GM18907 (cell line): ENCODE measurements at regions not wholly inside any gene's neighbourhood (a gene's known extent, or its start where the extent isn't known, plus 50 kb on each side); places are given as distances from the start of the nearest gene placed in this dataset.

Source experiments
- ATAC-seq: cut with Tn5 transposase; IDR thresholded peaks from one replicate; pipeline ENCODE4 v1.9.1; 2021; ENCODE audit warnings: mild to moderate bottlenecking, moderate library complexity; ENCODE audit not compliant: unreplicated experiment

- no peak for ATAC-seq
Measured at GRCh38 chr6:4383910-4384638, 248.7 kb upstream of the ECI2 start.

- no peak for ATAC-seq
Measured at GRCh38 chr6:4382362-4382853, 247.0 kb upstream of the ECI2 start.

DNA sequence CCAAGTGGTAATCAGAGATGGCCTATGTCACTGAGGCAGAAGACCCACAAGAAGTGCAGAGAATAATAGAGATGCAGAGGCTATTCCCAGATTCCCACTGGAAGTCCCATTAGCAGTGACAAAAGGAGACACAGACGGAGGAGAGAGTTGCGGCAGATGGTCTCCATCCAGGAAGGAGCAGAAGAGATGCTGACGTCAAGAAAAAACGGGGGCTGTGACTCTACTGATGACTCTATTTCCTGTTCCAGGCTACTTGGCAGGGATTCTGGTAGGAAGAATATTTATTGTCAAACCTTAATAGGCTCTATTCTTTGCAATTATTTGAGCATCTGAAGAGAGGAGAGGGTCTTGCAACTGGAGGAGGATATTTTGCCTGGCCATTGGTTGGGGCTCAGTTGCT lies 246.0 kb upstream of the ECI2 start:
- ATAC-seq, result no peak

- no peak for ATAC-seq
Measured at GRCh38 chr6:4380881-4381281, 245.5 kb upstream of the ECI2 start.

DNA sequence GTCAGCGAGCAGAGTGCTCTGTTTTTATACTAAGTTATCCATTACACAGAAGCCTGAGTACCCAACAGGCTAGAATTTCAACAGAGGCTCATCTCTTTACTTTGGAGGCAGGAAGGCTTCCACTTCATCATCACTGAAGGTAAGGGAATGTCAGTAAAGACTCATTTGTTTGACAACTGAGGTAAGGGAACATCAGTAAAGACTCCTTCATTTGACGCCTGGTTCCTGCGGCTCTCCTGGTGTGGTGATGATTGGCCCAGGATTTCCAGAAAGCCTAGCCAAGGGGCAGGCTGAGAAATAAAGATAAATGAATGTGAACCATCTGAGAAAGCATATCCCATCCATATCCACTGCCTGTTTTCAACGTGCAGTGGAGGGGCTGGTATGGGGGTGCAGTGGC lies 244.6 kb upstream of the ECI2 start:
- ATAC-seq, result no peak

GRCh38 chr6:4378319-4378996 lies 243.1 kb upstream of the ECI2 start:
- no peak for ATAC-seq

DNA sequence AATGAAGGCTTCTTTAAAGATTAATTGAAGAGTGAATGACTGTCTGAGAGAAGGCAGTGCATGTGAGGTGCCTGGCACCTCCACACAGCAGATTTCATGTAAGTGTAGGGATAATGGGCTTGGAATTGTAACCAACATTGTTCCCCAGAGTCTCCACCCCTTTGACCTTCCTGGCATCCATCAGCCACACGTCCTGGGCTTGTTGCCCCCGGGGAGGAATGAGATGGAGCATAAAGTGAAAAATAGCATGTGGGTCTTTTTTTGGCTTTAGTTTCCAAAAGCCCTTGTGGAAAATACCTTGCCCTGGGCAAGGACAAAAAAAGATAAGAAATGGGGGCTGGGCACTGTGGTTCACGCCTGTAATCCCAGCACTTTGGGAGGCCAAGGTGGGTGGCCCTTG lies 242.2 kb upstream of the ECI2 start:
- ATAC-seq, result no peak

DNA sequence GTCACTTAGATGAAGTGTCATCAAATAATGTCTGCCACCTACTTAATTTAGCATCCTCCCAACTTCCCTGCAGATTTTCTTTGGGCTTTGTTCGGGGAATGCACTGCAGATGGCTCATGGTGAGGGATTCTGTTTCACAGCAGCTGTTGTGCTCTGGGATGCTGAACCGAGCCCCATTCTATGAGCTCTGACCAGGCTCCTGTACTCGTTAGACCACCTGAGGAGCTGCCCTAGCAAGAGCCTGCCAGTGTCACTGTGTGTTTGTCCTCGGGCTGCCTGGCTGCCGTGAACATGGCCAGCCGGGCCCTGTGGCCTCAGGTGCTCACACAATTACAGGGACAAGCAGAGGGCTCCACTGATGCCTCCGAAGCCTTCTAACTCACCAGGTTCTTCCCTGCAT lies 238.8 kb upstream of the ECI2 start:
- no peak for ATAC-seq

DNA sequence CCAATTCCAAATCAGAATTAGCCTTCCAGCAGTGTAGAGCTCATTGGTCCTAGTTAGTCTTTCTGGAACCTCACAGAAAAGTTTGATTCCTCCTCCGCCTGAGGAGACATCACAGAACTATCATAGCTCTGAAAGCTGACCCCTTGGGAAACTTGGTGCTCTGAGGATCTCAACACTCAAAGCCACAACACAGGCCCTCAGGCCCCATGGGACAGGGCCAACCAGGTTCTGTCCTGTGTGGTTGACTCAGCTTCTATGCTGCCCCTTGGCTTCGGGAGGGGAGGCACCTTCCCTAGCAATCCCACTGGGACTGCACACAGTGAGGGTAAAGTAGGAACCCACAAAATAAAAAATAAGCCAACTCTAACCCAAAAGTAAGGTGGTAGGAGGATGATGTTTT lies 237.5 kb upstream of the ECI2 start:
- no peak for ATAC-seq

DNA sequence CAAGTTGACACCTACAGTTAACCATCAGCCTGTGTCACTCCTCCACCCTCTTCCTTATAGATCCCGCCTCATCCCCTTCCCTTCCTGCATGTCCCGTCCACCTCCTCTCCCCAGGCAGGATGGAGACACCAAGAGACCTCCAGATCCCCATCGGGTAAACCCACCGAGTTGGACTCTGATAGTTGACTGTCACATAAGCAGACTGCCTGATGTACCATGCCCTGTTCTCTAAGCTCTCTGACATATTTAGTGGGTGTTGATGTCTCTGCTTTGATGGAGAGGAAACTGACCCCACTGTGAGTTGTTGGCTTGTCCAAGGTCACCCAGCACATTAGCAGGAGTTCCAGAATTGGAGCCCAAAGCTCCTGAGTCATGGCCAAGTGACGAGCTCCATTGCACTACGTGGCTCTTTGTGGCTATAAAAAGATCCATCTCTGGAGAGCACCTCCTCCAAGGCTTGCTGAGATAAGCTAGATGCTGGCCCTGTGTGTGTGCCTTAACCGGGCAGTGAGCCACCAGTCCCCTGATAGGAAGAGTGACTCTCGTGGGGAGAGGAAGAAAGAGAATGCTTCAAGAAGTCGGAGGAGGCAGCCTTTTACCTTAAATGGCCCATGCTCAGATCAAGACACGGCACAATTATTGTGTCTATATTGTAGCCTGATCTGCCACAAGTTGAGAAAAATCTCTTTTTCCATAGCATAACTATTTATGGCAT lies 236.0 kb upstream of the ECI2 start:
- no peak for ATAC-seq

DNA sequence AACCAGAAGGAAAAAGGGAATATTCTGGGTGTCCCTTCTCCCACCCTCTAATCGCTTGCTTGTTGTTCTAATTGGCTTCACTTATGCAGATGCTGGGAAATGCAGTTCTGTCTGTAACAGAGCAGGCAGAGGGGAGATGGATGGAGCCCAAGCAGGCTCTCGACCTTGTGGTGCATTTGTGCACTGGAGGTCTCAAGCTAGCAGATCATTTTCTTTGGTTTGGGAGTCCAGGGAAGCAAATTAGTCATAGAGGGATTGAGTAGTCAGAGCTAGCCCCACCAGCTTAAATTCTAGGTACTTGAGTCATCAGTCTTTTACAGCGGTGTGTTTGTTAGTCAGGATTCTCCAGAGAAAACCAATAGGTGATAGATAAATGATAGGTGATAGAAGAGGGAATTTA lies 234.7 kb upstream of the ECI2 start:
- ATAC-seq, result no peak

DNA sequence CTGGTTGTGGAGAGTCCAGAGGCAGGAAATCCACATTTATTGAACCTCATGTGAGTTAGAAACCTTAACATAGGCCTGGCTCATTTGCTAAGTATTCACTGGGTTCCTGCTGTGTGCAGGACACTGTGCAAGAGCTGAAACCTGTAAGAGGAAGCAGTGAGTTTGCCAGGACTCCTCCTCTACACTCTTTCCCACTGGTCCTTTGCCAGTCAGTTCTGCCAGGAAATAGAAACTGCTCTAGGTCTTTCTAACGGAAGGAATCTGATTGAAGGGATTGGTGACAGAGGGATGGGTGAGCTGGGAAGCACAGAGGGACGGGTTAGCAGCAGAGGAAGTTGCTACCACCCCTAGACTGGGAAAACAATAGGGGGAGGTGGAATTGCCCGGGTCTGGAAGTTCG lies 234.2 kb upstream of the ECI2 start:
- no peak for ATAC-seq

DNA sequence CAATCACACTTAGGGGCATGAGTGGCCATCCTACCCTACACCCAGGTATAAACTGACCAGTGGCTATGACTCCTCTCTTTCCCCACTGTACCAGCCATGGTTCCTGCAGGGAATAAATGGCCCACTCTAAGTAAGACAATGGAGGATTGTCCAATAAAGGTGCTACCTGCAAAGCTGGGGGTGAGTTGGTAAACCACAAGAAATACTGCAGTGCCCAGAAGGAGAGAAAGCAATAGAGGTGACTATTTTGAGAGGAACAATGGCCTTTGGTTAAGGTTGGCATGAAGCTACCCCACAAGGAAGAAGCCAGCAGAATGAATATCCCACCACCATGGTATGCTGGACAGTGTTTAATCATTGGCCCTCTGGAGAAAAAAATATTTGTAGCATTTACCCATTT lies 233.3 kb upstream of the ECI2 start:
- no peak for ATAC-seq

GRCh38 chr6:4367643-4368042 lies 232.3 kb upstream of the ECI2 start:
- ATAC-seq, result no peak

DNA sequence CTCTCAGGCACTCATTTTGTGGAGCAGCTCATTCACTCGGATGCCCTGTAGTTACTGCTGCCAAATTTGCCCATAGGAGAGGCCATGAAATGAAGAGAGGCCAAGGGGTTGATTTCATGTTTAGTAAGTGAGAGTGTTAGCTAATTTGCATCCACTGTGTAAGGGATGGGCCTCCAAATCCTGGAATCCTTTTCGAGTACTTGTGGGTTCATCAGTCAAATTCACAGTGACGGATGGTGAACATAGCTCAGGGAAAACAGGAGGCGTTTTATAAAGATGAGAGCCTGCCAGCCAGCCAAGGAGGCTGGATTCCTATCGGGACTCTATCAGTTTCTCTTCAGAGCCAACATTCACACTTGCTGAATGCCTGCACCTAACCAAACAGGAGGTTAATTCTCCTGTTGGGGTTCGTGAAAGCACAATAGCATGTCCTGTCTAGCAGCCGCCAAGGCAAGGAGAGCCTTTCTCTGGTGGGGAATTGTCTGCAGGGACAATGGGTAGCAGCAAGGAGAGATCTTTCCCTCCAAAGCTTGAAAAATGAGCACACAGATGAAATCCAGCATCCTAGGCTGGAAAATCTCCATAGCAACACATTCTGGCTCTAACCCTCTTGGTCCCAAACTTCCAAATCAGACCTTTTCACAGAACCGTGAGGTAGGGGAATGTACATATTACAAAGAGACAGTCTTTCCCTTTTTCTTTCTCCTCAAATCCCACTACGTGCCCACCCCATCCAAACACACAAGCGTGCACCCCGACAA lies 231.4 kb upstream of the ECI2 start:
- ATAC-seq, result no peak

DNA sequence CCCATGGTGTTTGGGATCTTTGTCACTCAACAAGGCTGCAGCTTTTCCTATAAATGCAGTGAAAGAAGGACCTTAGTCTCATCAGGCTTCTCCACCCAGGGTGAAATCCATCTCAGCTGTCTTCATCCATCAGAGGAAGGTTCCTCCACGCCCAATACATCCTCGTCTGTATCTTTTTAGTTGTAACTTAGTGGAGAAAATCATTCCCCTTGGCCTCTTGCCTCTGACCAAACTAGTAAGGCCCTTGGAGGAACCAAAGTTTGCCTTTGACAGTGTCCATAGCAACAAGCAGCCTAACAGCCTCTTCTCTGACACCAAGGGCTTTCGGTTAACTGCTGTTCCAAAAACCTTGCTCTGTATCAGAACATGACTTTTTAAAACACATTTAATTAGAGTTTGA lies 230.3 kb upstream of the ECI2 start:
- ATAC-seq, result no peak

- no peak for ATAC-seq
Measured at GRCh38 chr6:4364711-4365110, 229.3 kb upstream of the ECI2 start.

DNA sequence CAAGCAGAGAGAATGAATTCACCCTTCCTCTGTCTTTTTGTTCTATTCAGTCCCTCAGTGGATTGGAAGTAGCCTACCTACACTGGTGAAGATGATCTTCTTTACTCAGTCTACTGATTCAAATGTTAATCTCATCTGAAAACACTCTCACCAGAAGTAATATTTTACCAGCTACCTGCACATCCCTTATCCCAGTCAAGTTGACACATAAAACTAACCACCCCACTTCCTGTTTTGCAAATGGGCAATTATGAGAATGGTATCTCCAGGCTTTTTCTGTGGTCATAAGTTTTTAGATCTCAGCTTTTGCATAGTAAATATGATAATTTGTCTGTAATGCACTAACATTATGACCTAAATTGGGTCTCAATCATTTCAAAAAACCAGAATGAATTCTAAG lies 228.8 kb upstream of the ECI2 start:
- no peak for ATAC-seq

DNA sequence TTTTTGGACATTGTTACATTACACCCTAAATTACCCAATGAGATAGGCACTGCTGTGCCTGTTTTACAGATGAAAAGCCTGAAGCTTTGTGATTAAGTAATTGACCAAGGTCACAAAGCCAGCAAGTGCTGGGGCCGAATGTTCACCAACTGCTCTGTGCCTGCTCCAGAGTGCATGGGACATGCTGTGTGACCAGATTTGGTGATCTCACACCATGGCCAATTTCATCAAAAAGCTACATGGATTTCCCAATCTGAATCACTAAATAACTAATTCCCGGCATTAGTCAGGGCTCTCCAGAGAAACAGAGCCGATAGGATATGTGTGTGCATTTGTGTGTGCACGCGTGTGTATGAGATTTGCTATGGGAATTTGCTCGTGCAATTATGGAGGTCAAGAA lies 228.3 kb upstream of the ECI2 start:
- ATAC-seq, result no peak

DNA sequence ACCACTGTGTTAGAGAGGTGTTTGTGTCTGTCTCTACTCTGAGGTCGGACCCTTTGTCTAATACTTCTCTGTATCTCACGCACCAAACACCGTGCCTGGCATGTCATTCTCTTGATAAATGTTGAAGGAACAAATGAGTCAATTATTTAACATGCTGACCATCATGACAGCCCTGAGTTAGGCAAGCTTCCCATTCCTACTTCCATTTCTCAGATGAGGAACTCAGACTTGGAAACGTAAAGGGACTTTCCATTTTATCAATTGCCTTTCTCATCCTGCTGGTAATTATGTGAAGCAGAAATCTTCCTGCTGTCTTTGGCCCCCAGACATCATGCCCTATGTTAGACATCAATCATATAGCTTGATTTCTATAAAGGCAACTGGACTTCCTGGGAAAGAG lies 227.0 kb upstream of the ECI2 start:
- ATAC-seq, result no peak

GRCh38 chr6:4360920-4361319 lies 225.5 kb upstream of the ECI2 start:
- ATAC-seq, result no peak
